ENCODE measurements at regions not wholly inside any gene's neighbourhood (a gene's known extent, or its start where the extent isn't known, plus 50 kb on each side); places are given as distances from the start of the nearest gene placed in this dataset.

GRCh38 chr18:10352671-10353070 lies 101.8 kb upstream of the APCDD1 start:
- TF ChIP-seq RAD21 (IDR thresholded peaks at IDR 0.05; ENCODE audit: low read depth) (no peak), REST (IDR thresholded peaks at IDR 0.05; ENCODE audit: low read depth) (no peak), CEBPB (IDR thresholded peaks at IDR 0.05) (no peak), EP300 (IDR thresholded peaks at IDR 0.05; ENCODE audit: borderline replicate concordance) (no peak)

Measured in Ishikawa (cell line).